ENCODE measurements at regions not wholly inside any gene's neighbourhood (a gene's known extent, or its start where the extent isn't known, plus 50 kb on each side); places are given as distances from the start of the nearest gene placed in this dataset.

DNA sequence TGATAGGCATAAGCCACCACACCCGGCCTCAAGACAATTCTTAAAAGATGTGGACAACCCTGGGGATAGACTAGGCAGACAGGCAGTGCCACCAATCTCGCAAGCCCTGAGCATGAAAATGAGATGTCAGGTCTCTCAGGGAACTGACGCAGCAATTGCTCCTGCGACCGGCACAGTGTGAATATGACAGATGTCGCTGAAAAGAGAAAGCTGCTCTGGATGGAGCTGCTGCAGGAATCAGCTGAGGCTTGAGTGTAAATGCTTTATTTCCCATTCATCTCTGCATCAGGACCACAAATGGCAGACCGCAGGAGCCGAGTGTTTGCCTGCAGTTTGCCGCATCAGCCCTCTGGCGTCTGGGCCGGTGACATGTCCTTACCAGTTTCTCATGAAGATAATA lies 68.4 kb downstream of the TFAP2C start:
- TF ChIP-seq, protein P1, sequence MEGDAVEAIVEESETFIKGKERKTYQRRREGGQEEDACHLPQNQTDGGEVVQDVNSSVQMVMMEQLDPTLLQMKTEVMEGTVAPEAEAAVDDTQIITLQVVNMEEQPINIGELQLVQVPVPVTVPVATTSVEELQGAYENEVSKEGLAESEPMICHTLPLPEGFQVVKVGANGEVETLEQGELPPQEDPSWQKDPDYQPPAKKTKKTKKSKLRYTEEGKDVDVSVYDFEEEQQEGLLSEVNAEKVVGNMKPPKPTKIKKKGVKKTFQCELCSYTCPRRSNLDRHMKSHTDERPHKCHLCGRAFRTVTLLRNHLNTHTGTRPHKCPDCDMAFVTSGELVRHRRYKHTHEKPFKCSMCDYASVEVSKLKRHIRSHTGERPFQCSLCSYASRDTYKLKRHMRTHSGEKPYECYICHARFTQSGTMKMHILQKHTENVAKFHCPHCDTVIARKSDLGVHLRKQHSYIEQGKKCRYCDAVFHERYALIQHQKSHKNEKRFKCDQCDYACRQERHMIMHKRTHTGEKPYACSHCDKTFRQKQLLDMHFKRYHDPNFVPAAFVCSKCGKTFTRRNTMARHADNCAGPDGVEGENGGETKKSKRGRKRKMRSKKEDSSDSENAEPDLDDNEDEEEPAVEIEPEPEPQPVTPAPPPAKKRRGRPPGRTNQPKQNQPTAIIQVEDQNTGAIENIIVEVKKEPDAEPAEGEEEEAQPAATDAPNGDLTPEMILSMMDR (IDR thresholded peaks at IDR 0.05): no peak
- no peak for DNase-seq
- intact Hi-C loops (cut with DNase I): no loop called here
- no peak overlapping the region for H3K4me3 ChIP-seq
- no peak for ATAC-seq
- no peaks in the 10 kb centered on the region for H3K4me1 ChIP-seq
- H3K36me3 ChIP-seq: no peaks in the 10 kb centered on the region
- no peaks in the 10 kb centered on the region for H3K27me3 ChIP-seq
- no peaks in the 10 kb centered on the region for H3K9me3 ChIP-seq
- H3K27ac ChIP-seq: no peak overlapping the region

DNA sequence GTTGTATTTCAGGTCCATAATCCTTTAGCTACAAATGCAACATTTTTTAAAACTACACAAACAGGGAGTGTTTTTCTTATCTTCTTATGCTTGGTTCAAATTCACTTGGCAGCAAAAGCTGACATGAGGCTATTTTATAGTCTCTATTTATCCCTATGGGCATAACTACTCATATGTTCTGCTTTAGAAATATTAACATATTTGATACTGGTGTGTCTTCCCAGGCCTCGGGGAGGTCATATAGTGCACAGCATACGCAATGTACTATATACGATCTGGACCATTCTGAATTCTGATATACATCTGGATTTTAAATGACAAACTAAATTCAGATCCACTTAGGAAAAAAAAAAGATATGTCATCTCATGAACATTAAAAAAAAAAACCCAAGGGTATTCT lies 69.2 kb downstream of the TFAP2C start:
- no peak for ATAC-seq

DNA sequence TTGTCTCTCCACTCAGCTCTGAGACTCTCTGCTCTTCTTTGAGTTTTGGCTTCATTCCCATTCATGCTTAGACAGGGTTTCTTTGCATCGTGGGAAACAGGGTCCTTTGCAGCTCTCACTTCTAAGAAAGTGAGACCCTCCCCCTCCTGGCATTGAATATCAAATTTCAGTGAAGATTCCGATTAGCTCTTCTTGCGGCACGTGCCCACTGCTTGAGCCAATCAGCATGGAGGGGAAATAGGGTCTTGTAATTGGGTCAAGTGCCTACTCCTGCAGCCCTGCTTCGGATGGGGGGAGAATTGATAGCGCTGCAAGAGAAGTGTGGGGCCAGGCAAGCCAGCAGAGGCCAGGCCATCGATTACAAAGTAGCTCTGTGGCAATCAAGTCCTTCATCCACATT lies 69.6 kb downstream of the TFAP2C start:
- no peak overlapping the region for H3K4me3 ChIP-seq
- H3K4me1 ChIP-seq: no peaks in the 10 kb centered on the region
- DNase-seq (no peak), ATAC-seq (no peak)
- H3K27me3 ChIP-seq: no peaks in the 10 kb centered on the region
- no peak overlapping the region for H3K27ac ChIP-seq
- intact Hi-C loops (cut with DNase I): no loop called here
- no peaks in the 10 kb centered on the region for H3K36me3 ChIP-seq
- no peaks in the 10 kb centered on the region for H3K9me3 ChIP-seq
- TF ChIP-seq, protein P1 (IDR thresholded peaks at IDR 0.05): no peak

More for the DNA sequence above, 69.2 kb downstream of the TFAP2C start:
- H3K36me3 ChIP-seq: no peaks in the 10 kb centered on the region
- TF ChIP-seq, protein P1 (IDR thresholded peaks at IDR 0.05): no peak
- no peak overlapping the region for H3K4me3 ChIP-seq
- intact Hi-C loops (cut with DNase I): no loop called here
- H3K27ac ChIP-seq: no peak overlapping the region
- no peaks in the 10 kb centered on the region for H3K27me3 ChIP-seq
- H3K9me3 ChIP-seq: no peaks in the 10 kb centered on the region
- no peaks in the 10 kb centered on the region for H3K4me1 ChIP-seq
- DNase-seq: no peak

DNA sequence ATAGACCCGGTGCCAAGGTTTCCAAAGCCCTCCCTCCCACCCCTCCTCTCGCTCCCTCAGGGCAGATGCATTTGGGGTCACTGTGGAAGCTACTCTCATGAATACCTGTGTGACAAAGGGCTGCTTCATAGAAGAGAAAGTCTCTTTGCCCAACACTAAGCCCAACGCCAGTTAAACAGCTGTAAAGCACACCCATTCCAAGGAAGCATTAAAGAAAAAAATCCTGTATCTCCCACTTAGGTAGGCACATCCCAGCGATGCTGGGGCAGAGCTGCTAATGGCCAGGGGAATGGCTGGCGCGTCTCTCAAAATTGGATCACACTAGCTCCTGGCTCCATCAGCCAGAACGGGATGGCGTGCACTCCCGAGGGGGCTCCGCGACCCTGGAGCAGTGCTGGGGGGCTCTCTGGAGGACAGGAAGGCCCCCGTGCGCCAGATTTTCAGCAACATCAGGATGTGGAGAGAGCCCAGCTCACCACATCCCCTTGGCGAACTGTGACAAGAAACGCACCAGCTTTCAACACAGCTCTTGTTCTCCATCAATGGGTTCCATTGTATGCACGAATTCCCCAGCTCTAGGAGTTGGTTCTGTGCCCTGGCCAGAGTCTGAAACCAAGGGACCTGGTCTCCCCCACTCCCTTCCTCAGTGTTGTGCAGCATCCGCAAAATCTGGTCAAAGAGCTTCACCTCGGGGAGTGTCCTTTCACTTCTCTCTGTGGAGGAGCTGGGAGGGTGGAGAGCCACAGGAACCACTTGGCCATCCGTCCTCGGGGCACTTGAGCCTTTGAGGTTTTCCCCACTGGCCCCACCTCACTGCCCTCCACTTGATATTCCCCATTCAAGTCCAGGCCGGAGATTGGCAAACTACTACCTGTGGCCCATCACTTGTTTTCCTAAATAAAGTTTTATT lies 74.1 kb downstream of the TFAP2C start:
- intact Hi-C loops (cut with DNase I): no loop called here
- TF ChIP-seq, protein P1 (IDR thresholded peaks at IDR 0.05): no peak
- Histone ChIP-seq H3K9me3 (no peaks in the 10 kb centered on the region), H3K36me3 (no peaks in the 10 kb centered on the region), H3K4me1 (no peaks in the 10 kb centered on the region), H3K4me3 (no peak overlapping the region), H3K27ac (no peak overlapping the region), H3K27me3 (no peaks in the 10 kb centered on the region)
- no peak for DNase-seq
- no peak for ATAC-seq

DNA sequence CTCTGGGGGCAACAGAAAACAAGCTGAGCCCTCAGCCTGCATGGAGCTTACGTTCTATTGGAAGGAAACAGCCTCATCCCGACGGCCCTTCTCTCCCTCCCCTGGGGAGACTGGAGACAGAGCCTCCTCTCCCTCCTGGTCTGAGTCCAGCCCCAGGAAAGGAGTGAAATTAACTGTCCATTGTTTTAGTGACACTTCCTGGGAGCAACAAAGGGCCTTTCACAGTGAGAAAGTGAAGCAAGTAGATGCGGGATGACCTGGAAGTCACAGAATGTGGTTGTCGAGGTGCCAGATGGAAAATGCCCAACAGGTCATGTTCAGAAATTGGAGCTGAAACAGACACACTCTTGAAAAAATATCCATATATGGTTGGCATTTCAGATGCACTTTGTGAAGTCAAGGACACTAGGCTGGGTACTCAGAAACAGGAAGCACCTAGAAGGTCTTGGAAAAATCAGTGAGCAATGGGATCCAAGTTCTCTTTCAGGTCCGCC lies 77.8 kb downstream of the TFAP2C start:
- H3K9me3 ChIP-seq: no peaks in the 10 kb centered on the region
- ATAC-seq: no peak
- no peak overlapping the region for H3K27ac ChIP-seq
- H3K4me3 ChIP-seq: no peak overlapping the region
- TF ChIP-seq, protein P1 (IDR thresholded peaks at IDR 0.05): no peak
- no peak for DNase-seq
- no peaks in the 10 kb centered on the region for H3K36me3 ChIP-seq
- intact Hi-C loops (cut with DNase I): no loop called here
- no peaks in the 10 kb centered on the region for H3K27me3 ChIP-seq
- H3K4me1 ChIP-seq: no peaks in the 10 kb centered on the region

All from upper lobe of right lung (tissue), 1 donor.